Astrocyte of the hippocampus (primary cell): ENCODE measurements at regions not wholly inside any gene's neighbourhood (a gene's known extent, or its start where the extent isn't known, plus 50 kb on each side); places are given as distances from the start of the nearest gene placed in this dataset.

Experiments used
- DNase-seq: peaks from one replicate; pipeline ENCODE4 v3.0.0; 2011; ENCODE audit warnings: low read depth, low spot score

- peak; percentile 41 for DNase-seq
Observed at GRCh38 chr14:97264516-97265230, 467.5 kb downstream of the VRK1 start.

GRCh38 chr14:97266653-97267052 lies 469.5 kb downstream of the VRK1 start:
- peak; percentile 87 for DNase-seq

GRCh38 chr14:97267509-97267908 lies 470.3 kb downstream of the VRK1 start:
- peak; percentile 64 for DNase-seq

GRCh38 chr14:97268097-97268496 lies 470.9 kb downstream of the VRK1 start:
- no peak for DNase-seq

- peak; percentile 67 for DNase-seq
Observed at GRCh38 chr14:97270308-97270707, 473.1 kb downstream of the VRK1 start.

- DNase-seq, result no peak
Observed at GRCh38 chr14:97271451-97271960, 474.3 kb downstream of the VRK1 start.

GRCh38 chr14:97273540-97273939 lies 476.4 kb downstream of the VRK1 start:
- DNase-seq, result no peak

- DNase-seq, result no peak
Observed at GRCh38 chr14:97274626-97275025, 477.4 kb downstream of the VRK1 start.

GRCh38 chr14:97275276-97275675 lies 478.1 kb downstream of the VRK1 start:
- DNase-seq, result no peak

- DNase-seq, result no peak
Observed at GRCh38 chr14:97276573-97276972, 479.4 kb downstream of the VRK1 start.

- DNase-seq, result peak; percentile 41
Observed at GRCh38 chr14:97277711-97278110, 480.5 kb downstream of the VRK1 start.

GRCh38 chr14:97280526-97280925 lies 483.3 kb downstream of the VRK1 start:
- peak; percentile 86 for DNase-seq

GRCh38 chr14:97281741-97282140 lies 484.6 kb downstream of the VRK1 start:
- DNase-seq, result no peak

GRCh38 chr14:97282210-97283004 lies 485.2 kb downstream of the VRK1 start:
- DNase-seq, result no peak

- DNase-seq, result no peak
Observed at GRCh38 chr14:97283005-97283403, 485.8 kb downstream of the VRK1 start.

GRCh38 chr14:97283426-97283825 lies 486.2 kb downstream of the VRK1 start:
- no peak for DNase-seq

- no peak for DNase-seq
Observed at GRCh38 chr14:97283841-97284240, 486.7 kb downstream of the VRK1 start.

- no peak for DNase-seq
Observed at GRCh38 chr14:97287956-97288355, 490.8 kb downstream of the VRK1 start.

GRCh38 chr14:97290065-97290464 lies 492.9 kb downstream of the VRK1 start:
- DNase-seq, result no peak

- DNase-seq, result no peak
Observed at GRCh38 chr14:97290977-97291376, 493.8 kb downstream of the VRK1 start.

GRCh38 chr14:97293659-97294058 lies 496.5 kb downstream of the VRK1 start:
- no peak for DNase-seq

GRCh38 chr14:97295108-97295710 lies 498.0 kb downstream of the VRK1 start:
- no peak for DNase-seq
